NCI-H1694 treated with DMSO at 0.1 percent for 48 hours (cell line): ENCODE measurements at regions not wholly inside any gene's neighbourhood (a gene's known extent, or its start where the extent isn't known, plus 50 kb on each side); places are given as distances from the start of the nearest gene placed in this dataset.

Experiments
- DNase-seq: peaks from one replicate; lab custom pipeline; 2025; lab: John Stamatoyannopoulos, UW

DNA sequence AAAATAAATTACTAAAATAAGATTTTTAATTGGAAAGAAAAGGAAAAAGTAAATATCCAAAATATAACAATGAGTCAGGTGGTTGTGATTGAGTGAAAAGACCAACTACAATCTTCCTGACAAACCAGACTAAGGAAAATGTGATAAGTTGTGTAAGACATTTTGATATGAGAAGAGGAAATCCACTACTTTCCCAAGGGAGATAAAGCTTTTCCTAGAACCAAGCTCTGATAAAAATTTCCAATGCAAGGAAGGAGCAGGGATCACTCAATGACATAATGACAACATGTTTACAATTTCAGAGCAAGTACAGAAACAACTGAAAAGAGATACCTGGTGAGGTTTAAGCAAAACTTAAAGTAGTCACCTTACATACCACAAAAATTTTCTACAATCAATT is 305.1 kb upstream of the RASGEF1B start:
- no peak for DNase-seq

- no peak for DNase-seq
Observed at GRCh38 chr4:81773557-81773956, 301.9 kb upstream of the RASGEF1B start.

DNA sequence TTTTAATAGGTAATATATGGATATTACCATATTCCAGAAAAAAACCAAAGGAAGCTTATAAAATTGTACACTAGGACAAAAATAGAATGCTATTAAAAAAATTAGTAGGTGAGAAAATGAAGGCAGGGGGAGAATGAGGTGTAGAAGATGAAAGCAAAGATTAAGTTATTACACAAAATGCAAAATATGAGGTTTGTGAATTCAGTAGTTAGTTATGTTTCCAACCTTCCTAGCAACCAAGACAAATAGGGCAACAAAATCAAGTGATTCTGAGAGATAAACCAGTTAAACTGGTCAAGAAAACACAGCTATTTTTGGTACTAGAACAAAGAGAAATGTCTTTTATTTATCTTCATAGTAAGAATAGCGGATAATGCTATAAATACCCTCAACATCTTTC is 300.0 kb upstream of the RASGEF1B start:
- DNase-seq, result no peak

GRCh38 chr4:81769244-81769643 is 297.5 kb upstream of the RASGEF1B start:
- no peak for DNase-seq

DNA sequence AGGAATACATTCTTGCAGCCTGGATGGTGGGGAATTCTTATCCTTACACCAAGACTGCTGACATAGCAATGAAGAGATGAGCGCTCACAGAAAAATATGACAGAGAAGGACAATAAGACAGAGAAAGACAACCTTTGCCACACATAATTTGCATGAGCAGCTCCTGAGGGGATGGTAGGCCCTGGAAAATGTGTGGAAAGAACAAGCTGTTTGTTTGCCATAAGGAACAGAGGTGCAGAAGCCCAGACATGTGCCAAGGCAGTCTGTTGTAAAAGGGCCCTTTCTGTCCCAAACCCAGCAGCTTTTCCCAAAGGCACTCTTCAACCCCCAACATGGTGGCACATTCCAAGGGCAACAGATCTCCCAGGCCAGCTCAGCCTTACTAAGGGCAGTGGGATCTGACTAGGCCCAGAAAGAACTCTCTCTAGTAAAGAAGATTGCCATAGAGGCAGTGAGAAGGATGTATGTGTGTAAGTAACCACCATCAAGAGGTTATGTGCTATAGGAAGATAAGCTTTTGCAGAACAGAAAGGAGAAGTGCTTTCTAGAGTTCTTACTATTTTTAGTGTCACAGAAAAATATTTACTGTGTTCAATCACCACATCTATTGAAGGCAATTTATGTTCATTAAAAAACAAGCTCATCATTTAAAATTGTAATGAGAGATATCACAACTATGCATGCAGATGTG is 287.0 kb upstream of the RASGEF1B start:
- DNase-seq, result no peak

DNA sequence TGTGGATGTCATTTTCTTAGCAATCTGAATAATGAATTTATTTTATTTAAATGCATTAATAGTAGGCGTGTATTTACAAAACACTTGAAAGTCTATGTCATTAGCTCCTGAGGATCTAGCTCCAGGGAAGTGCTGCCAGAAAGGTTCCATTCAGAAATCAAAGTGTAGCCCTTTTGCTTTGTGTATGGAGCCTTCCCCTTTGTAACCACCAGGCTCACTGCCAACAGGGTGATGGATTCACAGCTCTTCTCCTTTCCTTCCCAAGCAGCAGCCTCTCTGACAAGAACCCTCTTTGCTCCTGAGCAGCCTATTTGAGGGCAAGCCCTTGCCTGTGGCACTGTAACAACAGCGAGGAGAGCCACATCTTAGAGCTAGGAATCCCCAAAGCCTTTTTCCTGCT is 286.0 kb upstream of the RASGEF1B start:
- DNase-seq, result no peak

DNA sequence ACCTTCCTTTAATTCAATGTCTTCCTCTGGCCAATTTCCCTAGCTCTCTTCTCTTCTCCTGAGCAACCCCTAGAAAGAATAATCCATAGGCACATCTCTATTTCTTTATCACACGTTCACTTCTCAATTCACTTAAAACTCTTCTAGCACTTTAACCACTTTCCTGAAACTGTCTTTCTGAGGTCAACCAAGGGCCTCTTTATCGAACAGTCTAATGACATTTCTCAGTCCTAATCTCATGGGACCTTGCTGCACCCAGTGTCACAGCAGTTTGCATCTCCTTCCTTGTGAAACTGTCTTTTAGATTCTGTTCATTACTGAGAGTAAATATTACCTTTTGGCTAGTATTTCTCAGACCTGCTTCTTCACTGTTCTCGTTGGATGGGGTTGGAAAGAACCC is 285.3 kb upstream of the RASGEF1B start:
- DNase-seq, result no peak

GRCh38 chr4:81756042-81756441 is 284.3 kb upstream of the RASGEF1B start:
- no peak for DNase-seq

DNA sequence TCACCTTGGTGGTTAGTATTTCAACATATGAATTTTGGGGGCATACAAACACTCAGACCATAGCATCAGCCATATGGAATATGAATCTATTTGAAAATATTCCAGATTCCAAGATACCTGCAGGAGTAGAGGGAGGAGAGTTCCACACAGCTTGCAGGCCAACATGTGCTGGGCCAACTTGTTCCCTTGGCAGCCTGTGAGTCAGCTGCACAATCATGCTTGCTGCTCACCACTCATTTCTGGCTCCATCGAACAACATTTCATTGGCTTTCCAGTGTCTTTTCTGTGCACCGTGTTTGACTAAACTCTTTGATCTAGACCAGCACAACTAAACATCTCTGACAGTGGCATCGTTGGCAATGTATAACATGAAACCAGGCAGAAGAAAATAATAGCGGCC is 282.5 kb upstream of the RASGEF1B start:
- no peak for DNase-seq

GRCh38 chr4:81751531-81752289 is 280.0 kb upstream of the RASGEF1B start:
- no peak for DNase-seq

DNA sequence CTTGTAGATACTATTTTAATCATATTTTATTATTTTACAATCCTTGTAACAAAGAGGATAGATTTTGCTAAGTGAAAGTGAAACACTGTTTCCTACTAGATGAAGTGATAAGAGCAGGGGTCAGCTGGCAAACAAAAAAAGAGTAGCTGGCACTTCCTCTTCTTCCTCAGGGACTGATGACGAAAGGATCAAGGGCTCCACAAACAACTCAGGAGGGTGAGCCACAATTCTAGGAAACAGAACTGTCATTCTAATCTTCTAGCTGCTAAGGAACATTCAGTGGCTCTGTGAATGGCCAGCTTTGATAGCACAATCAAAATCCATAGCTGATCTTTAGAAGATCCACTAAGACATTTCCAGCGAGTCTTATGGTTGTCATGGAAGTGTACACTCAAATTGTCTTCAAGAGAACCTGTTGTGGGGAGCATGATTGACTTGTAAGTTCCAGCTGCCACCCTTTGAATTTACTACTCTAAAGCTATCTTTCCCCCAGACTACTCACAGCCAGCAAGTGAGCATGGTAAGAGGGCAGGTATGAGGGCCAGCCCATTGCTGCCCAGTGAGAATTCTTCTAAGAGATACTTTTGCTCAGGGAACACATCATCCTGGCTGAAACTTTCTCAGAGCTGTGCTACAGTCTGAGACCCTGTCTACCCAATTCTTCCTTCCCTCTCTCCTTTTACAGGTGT is 275.7 kb upstream of the RASGEF1B start:
- no peak for DNase-seq

DNA sequence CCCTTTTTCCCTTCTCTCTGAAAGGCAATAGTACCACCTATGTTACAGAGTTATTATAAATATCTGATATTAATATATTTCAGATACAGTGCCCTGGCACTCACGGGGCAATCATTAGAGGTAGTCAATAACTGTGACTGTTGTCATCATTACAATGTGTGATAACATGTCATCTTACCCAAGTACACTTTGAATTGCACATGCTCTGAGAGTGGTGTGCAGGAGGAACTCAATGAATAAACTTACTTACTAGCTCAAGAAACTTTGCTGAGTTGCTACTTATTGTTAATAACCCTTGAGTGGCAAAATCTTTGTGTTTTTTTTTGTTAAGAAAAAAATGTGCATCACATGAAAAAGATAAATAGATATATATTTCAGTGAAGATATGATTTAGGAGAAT is 275.1 kb upstream of the RASGEF1B start:
- DNase-seq, result no peak

- DNase-seq, result no peak
Observed at GRCh38 chr4:81746071-81746470, 274.4 kb upstream of the RASGEF1B start.

- no peak for DNase-seq
Observed at GRCh38 chr4:81745050-81745449, 273.3 kb upstream of the RASGEF1B start.

- DNase-seq, result peak; percentile 52
Observed at GRCh38 chr4:81743731-81744435, 272.2 kb upstream of the RASGEF1B start.

DNA sequence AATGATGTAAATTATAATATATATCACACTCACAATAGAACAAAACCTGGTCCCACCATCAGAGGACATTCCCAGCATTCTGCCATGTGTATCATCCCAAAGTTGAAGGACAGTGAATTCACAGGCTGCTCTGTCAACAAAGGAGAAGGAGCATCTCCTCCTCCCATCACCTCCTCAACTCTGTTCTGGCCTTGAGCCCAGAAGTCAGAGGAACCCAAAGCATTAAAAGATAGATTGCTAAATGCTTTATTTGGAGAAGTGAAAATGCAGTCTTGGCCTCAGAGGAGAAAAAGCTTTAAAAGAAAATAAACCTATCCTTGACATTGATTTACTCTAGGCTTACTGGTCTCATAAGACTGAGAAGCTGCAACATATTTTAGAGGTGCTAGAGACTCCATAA is 268.8 kb upstream of the RASGEF1B start:
- DNase-seq, result no peak

GRCh38 chr4:81738891-81739290 is 267.2 kb upstream of the RASGEF1B start:
- no peak for DNase-seq

GRCh38 chr4:81737865-81738559 is 266.3 kb upstream of the RASGEF1B start:
- DNase-seq, result no peak

GRCh38 chr4:81736324-81736723 is 264.6 kb upstream of the RASGEF1B start:
- no peak for DNase-seq

DNA sequence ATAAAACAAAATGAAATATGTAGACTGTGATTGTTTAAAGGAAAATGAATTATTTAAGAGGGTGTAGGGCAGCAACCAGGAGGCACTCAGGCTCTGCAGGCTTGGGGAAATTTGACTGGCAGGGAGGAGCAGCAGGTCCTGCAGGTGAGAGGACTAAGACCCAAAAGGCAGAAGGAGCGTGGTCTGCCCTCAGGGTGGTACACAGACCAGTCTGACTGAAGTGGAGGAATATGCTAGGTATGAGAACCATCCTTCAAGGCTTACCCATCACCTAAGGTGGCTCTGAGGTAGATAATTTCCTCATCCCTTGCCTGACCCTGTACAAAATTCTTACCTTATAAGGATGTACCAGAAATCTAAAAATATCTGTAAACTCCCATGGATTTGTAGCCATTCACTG is 261.3 kb upstream of the RASGEF1B start:
- DNase-seq, result no peak

- DNase-seq, result peak; percentile 6
Observed at GRCh38 chr4:81724925-81725329, 253.2 kb upstream of the RASGEF1B start.
